PC-9 (cell line): ENCODE measurements at regions not wholly inside any gene's neighbourhood (a gene's known extent, or its start where the extent isn't known, plus 50 kb on each side); places are given as distances from the start of the nearest gene placed in this dataset.

Source experiments
- EZH2 ChIP-seq: fragments of 200-600 bp; sonication (generic); IDR thresholded peaks from 2 replicates; pipeline ENCODE4 v1.8.0; 2017; ENCODE audit warnings: antibody characterized with exemption, low read depth
- TF ChIP-seq, protein P1 (sequence below): fragments of 200-600 bp; sonication (generic); conservative IDR thresholded peaks from 2 replicates; pipeline ENCODE4 v1.6.1; 2017; ENCODE audit warnings: mixed run types, antibody characterized with exemption, mild to moderate bottlenecking, moderate library complexity

DNA sequence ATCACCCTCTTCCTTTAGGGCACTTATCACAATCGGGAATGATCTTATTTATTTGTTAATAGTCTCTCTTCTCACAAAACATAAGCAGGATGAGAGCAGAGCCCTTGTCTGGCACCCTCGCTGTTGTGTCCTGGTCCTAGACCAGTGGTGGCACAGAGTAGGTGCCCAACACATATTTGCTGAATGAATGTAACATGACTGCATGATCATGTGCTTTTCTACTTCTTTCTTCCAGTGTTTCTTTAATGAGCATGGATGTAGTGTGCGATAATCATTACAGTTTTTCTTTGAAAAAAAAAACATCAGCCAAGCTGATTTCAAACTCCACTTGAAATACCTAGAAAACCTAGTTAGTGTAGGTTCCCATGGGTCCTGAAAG, 164.1 kb downstream of the CHIC2 start:
- TF ChIP-seq, protein P1, sequence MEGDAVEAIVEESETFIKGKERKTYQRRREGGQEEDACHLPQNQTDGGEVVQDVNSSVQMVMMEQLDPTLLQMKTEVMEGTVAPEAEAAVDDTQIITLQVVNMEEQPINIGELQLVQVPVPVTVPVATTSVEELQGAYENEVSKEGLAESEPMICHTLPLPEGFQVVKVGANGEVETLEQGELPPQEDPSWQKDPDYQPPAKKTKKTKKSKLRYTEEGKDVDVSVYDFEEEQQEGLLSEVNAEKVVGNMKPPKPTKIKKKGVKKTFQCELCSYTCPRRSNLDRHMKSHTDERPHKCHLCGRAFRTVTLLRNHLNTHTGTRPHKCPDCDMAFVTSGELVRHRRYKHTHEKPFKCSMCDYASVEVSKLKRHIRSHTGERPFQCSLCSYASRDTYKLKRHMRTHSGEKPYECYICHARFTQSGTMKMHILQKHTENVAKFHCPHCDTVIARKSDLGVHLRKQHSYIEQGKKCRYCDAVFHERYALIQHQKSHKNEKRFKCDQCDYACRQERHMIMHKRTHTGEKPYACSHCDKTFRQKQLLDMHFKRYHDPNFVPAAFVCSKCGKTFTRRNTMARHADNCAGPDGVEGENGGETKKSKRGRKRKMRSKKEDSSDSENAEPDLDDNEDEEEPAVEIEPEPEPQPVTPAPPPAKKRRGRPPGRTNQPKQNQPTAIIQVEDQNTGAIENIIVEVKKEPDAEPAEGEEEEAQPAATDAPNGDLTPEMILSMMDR: no peak
- TF ChIP-seq EZH2: no peak
